Testis (tissue), 2 donors: ENCODE measurements at regions not wholly inside any gene's neighbourhood (a gene's known extent, or its start where the extent isn't known, plus 50 kb on each side); places are given as distances from the start of the nearest gene placed in this dataset.

Experiments used
- DNase-seq: peaks from one replicate; pipeline ENCODE4 v3.0.0-alpha.2; 2019
- H3K27ac ChIP-seq, 2 donors: fragments of 200-600 bp; sonication (generic); one replicate each; pipeline ENCODE4 v1.5.1; 2019
- H3K27me3 ChIP-seq: fragments of 200-600 bp; sonication (generic); one replicate; pipeline ENCODE4 v1.5.1; 2019
- H3K36me3 ChIP-seq: fragments of 200-600 bp; sonication (generic); one replicate; pipeline ENCODE4 v1.5.1; 2017; ENCODE audit warnings: low read depth; ENCODE audit errors: missing control alignments
- H3K4me1 ChIP-seq: fragments of 200-600 bp; sonication (generic); one replicate; pipeline ENCODE4 v1.5.1; 2019
- H3K4me3 ChIP-seq, 2 donors: fragments of 200-600 bp; sonication (generic); one replicate each; pipeline ENCODE4 v1.5.1; 2017 to 2019
- H3K9me3 ChIP-seq: fragments of 200-600 bp; sonication (generic); one replicate; pipeline ENCODE4 v1.5.1; 2017
- CTCF ChIP-seq, 3 experiments: fragments of 450-650 bp in 2 of 3; fragments of 200-600 bp in 1 of 3; sonication (generic) in 1 of 3; IDR thresholded peaks; one replicate each; pipeline ENCODE4 v1.5.1; 2016 to 2019; ENCODE audit warnings: antibody characterized with exemption in 3 of 3, mild to moderate bottlenecking in 2 of 3, moderate library complexity in 1 of 3
- POLR2A ChIP-seq: fragments of 450-650 bp; IDR thresholded peaks from one replicate; pipeline ENCODE4 v1.6.1; 2017; ENCODE audit warnings: antibody characterized with exemption, mild to moderate bottlenecking, moderate library complexity
- WGBS, 2 donors: methylation state at CpG; one replicate each; pipeline ENCODE4 v1.1.5; 2018; 5-methylcytosine and 5-hydroxymethylcytosine counted together
- intact Hi-C: fragments of 100-400 bp; cut with DNase I; formaldehyde crosslinking; loops from one replicate; pipeline ENCODE4 v1.15.1; 2023; ENCODE audit warnings: low total_unique reads

GRCh38 chr6:164214066-164214465 lies 799.5 kb downstream of the QKI start:
- Histone ChIP-seq H3K4me1 (no peaks in the 10 kb centered on the region), H3K9me3 (no peaks in the 10 kb centered on the region), H3K27ac (no peak overlapping the region), H3K4me3 (no peak overlapping the region), H3K36me3 (no peaks in the 10 kb centered on the region), H3K27me3 (no peaks in the 10 kb centered on the region)
- 84 to 89% methylated on average over 8 of the region's 8 CpGs for WGBS, 2 donors
- TF ChIP-seq CTCF (IDR thresholded peaks at IDR 0.05), result no peak
- TF ChIP-seq POLR2A, result no peak
- intact Hi-C loops, result no loop called here
- DNase-seq, result no peak

GRCh38 chr6:164211254-164211653 lies 796.7 kb downstream of the QKI start:
- H3K27me3 ChIP-seq, result no peaks in the 10 kb centered on the region
- DNase-seq, result no peak
- H3K4me3 ChIP-seq, result no peak overlapping the region
- no peaks in the 10 kb centered on the region for H3K9me3 ChIP-seq
- 92 to 94% methylated on average over 3 of the region's 3 CpGs for WGBS, 2 donors
- H3K4me1 ChIP-seq, result no peaks in the 10 kb centered on the region
- H3K27ac ChIP-seq, result no peak overlapping the region
- intact Hi-C loops, result no loop called here
- TF ChIP-seq CTCF (IDR thresholded peaks at IDR 0.05) (no peak), POLR2A (no peak)
- no peaks in the 10 kb centered on the region for H3K36me3 ChIP-seq

GRCh38 chr6:164210783-164211182 lies 796.3 kb downstream of the QKI start:
- TF ChIP-seq POLR2A (no peak), CTCF (IDR thresholded peaks at IDR 0.05) (no peak)
- Histone ChIP-seq H3K27ac (no peak overlapping the region), H3K36me3 (no peaks in the 10 kb centered on the region), H3K9me3 (no peaks in the 10 kb centered on the region), H3K27me3 (no peaks in the 10 kb centered on the region), H3K4me3 (no peak overlapping the region), H3K4me1 (no peaks in the 10 kb centered on the region)
- DNase-seq, result no peak
- WGBS, 2 donors, result 89 to 91% methylated on average over 5 of the region's 5 CpGs
- intact Hi-C loops, result no loop called here

GRCh38 chr6:164210323-164210722 lies 795.8 kb downstream of the QKI start:
- intact Hi-C loops, result no loop called here
- no peaks in the 10 kb centered on the region for H3K36me3 ChIP-seq
- no peaks in the 10 kb centered on the region for H3K27me3 ChIP-seq
- TF ChIP-seq CTCF (IDR thresholded peaks at IDR 0.05) (no peak), POLR2A (no peak)
- H3K27ac ChIP-seq, result no peak overlapping the region
- WGBS, 2 donors, result 75 to 84% methylated on average over 2 of the region's 2 CpGs
- H3K4me1 ChIP-seq, result no peaks in the 10 kb centered on the region
- DNase-seq, result no peak
- no peaks in the 10 kb centered on the region for H3K9me3 ChIP-seq
- H3K4me3 ChIP-seq, result no peak overlapping the region

GRCh38 chr6:164208371-164208770 lies 793.9 kb downstream of the QKI start:
- Histone ChIP-seq H3K4me3 (no peak overlapping the region), H3K9me3 (no peaks in the 10 kb centered on the region), H3K27ac (no peak overlapping the region), H3K27me3 (no peaks in the 10 kb centered on the region), H3K4me1 (no peaks in the 10 kb centered on the region), H3K36me3 (no peaks in the 10 kb centered on the region)
- WGBS, 2 donors, result 66 to 73% methylated on average over 8 of the region's 8 CpGs
- intact Hi-C loops, result no loop called here
- no peak for TF ChIP-seq CTCF (IDR thresholded peaks at IDR 0.05)
- no peak for TF ChIP-seq POLR2A
- no peak for DNase-seq
